Psoas muscle (tissue), 7 donors: ENCODE measurements at regions not wholly inside any gene's neighbourhood (a gene's known extent, or its start where the extent isn't known, plus 50 kb on each side); places are given as distances from the start of the nearest gene placed in this dataset.
A peak's percentile ranks its signal among the peaks of the same experiment; 100 is the strongest.

Experiments used
- ATAC-seq, 4 donors: fragments of 200-7000 bp; cut with Tn5 transposase; one replicate each; pipeline ENCODE4 v1.9.1; 2020; ENCODE audit warnings: moderate library complexity in 3 of 4, mild to moderate bottlenecking in 2 of 4
- DNase-seq, 2 donors: peaks; one replicate each; pipeline ENCODE4 v3.0.0-alpha.2; 2020
- H3K27ac ChIP-seq: fragments of 200-600 bp; one replicate; pipeline ENCODE4 v1.8.0; 2022
- H3K27me3 ChIP-seq, 3 donors: fragments of 200-600 bp in 1 of 3; one replicate each; pipeline versions ENCODE4 v1.6.1 to v1.8.0; 2013 to 2022; ENCODE audit warnings: low read length in 2 of 3, mild to moderate bottlenecking in 2 of 3, moderate library complexity in 1 of 3; ENCODE audit not compliant: insufficient read depth in 3 of 3
- H3K36me3 ChIP-seq, 2 donors: fragments of 200-600 bp in 1 of 2; one replicate each; pipeline versions ENCODE4 v1.6.1 to v1.8.0; 2013 to 2022; ENCODE audit warnings: low read depth in 1 of 2, mild to moderate bottlenecking in 1 of 2, moderate library complexity in 1 of 2; ENCODE audit not compliant: insufficient read depth in 1 of 2
- H3K4me1 ChIP-seq: fragments of 200-600 bp; one replicate; pipeline ENCODE4 v1.8.0; 2022
- H3K4me3 ChIP-seq: fragments of 200-600 bp; one replicate; pipeline ENCODE4 v1.8.0; 2022; ENCODE audit warnings: mild to moderate bottlenecking
- H3K9me3 ChIP-seq: fragments of 200-600 bp; one replicate; pipeline ENCODE4 v1.8.0; 2022
- CTCF ChIP-seq: fragments of 200-600 bp; IDR thresholded peaks from one replicate; pipeline ENCODE4 v1.8.0; 2022; ENCODE audit warnings: antibody characterized with exemption
- WGBS, 3 donors: extraction: QIAGEN DNeasy Blood & Tissue Kit; methylation state at CpG; one replicate each; pipeline versions ENCODE4 v1.1.6 to v1.1.7; 2013; 5-methylcytosine and 5-hydroxymethylcytosine counted together
- intact Hi-C, 2 donors: fragments of 100-400 bp; cut with DNase I; formaldehyde crosslinking; loops; one replicate each; pipeline versions ENCODE4 v1.11.0 to v1.14.2; 2022
- donor health status: healthy with polysubstance abuse.
- donor health status: DM: no; HTN: no; CAD: no; lungs with moderate emphysema.
- donor health status: Bipolar disorder and iron deficiency.
- donor health status: healthy.
- donor health status: DM: yes; HTN: yes; CAD: no.
- donor health status: DM: no; HTN: no; CAD: no.
- donor health status: DM: yes; HTN: yes; CAD: no.

- Histone ChIP-seq H3K9me3 (no peaks in the 10 kb centered on the region), H3K27ac (peak overlapping the region; percentile 82), H3K27me3 (no peaks in the 10 kb centered on the region), H3K4me3 (peak overlapping the region; percentile 76), H3K4me1 (peaks cover 5% of the 10 kb centered on the region), H3K36me3 (no peaks in the 10 kb centered on the region)
- peak; percentile 98 to 99 for DNase-seq
- intact Hi-C loops = loop anchor here in 1 of 2 donors (5.0 kb wide), 1 partner anchor 41 kb away; no protein-coding TSS in a partner anchor
- WGBS, 3 donors = 2% methylated on average over 48 of the region's 48 CpGs
- peak; percentile 97 to 99 (median 97) for ATAC-seq
- TF ChIP-seq CTCF = no peak
Observed at GRCh38 chr1:9428601-9429341, 110.5 kb upstream of the SLC25A33 start.

- peak in 2 of 4 donors; percentile 6 to 23 for ATAC-seq
- WGBS, 3 donors = 19 to 36% (median 36%) methylated on average over 6 of the region's 6 CpGs
- TF ChIP-seq CTCF = no peak
- peak overlapping the region; percentile 82 for H3K27ac ChIP-seq
- DNase-seq = no peak
- peak overlapping the region; percentile 76 for H3K4me3 ChIP-seq
- H3K9me3 ChIP-seq = no peaks in the 10 kb centered on the region
- H3K4me1 ChIP-seq = peaks cover 5% of the 10 kb centered on the region
- no peaks in the 10 kb centered on the region for H3K27me3 ChIP-seq
- intact Hi-C loops = loop anchor here in 1 of 2 donors (5.0 kb wide), 1 partner anchor 42 kb away; no protein-coding TSS in a partner anchor
- no peaks in the 10 kb centered on the region for H3K36me3 ChIP-seq
Observed at GRCh38 chr1:9429342-9429711, 109.9 kb upstream of the SLC25A33 start.

- no peaks in the 10 kb centered on the region for H3K9me3 ChIP-seq
- no peak for TF ChIP-seq CTCF
- no peak for DNase-seq
- ATAC-seq = no peak
- H3K4me3 ChIP-seq = no peak overlapping the region
- H3K27me3 ChIP-seq = no peaks in the 10 kb centered on the region
- no peak overlapping the region for H3K27ac ChIP-seq
- peaks cover 49% of the 10 kb centered on the region for H3K4me1 ChIP-seq
- WGBS, 3 donors = 70 to 81% (median 74%) methylated on average over 11 of the region's 11 CpGs
- H3K36me3 ChIP-seq = no peaks in the 10 kb centered on the region
- intact Hi-C loops = no loop called here
Observed at GRCh38 chr1:9434247-9435152, 104.8 kb upstream of the SLC25A33 start.

GRCh38 chr1:9435153-9435636 lies 104.1 kb upstream of the SLC25A33 start:
- WGBS, 3 donors = 33 to 40% (median 39%) methylated on average over 4 of the region's 4 CpGs
- ATAC-seq (no peak), DNase-seq (no peak)
- Histone ChIP-seq H3K9me3 (no peaks in the 10 kb centered on the region), H3K36me3 (no peaks in the 10 kb centered on the region), H3K4me3 (no peak overlapping the region), H3K4me1 (peaks cover 50% of the 10 kb centered on the region), H3K27ac (peak overlapping the region; percentile 80), H3K27me3 (no peaks in the 10 kb centered on the region)
- TF ChIP-seq CTCF = no peak
- intact Hi-C loops = no loop called here
